Uterus (tissue), 2 donors: ENCODE measurements at regions not wholly inside any gene's neighbourhood (a gene's known extent, or its start where the extent isn't known, plus 50 kb on each side); places are given as distances from the start of the nearest gene placed in this dataset.

Source experiments
- CTCF ChIP-seq, 4 experiments: fragments of 200-600 bp in 2 of 4; fragments of 450-650 bp in 2 of 4; sonication (generic) in 2 of 4; IDR thresholded peaks; one replicate each; pipeline ENCODE4 v1.5.1; 2016 to 2019; ENCODE audit warnings: antibody characterized with exemption in 4 of 4, mild to moderate bottlenecking in 2 of 4, moderate library complexity in 1 of 4
- POLR2A ChIP-seq, 2 donors: fragments of 450-650 bp; IDR thresholded peaks; one replicate each; pipeline ENCODE4 v1.6.1; 2016; ENCODE audit warnings: antibody characterized with exemption in 2 of 2, mild to moderate bottlenecking in 1 of 2, moderate library complexity in 1 of 2

- TF ChIP-seq CTCF (IDR thresholded peaks at IDR 0.05) (no peak), POLR2A (IDR thresholded peaks at IDR 0.05) (no peak)
These were observed 69.2 kb upstream of the TBC1D5 start for GRCh38 chr3:17811646-17812045.
